ENCODE measurements at regions not wholly inside any gene's neighbourhood (a gene's known extent, or its start where the extent isn't known, plus 50 kb on each side); places are given as distances from the start of the nearest gene placed in this dataset.

DNA sequence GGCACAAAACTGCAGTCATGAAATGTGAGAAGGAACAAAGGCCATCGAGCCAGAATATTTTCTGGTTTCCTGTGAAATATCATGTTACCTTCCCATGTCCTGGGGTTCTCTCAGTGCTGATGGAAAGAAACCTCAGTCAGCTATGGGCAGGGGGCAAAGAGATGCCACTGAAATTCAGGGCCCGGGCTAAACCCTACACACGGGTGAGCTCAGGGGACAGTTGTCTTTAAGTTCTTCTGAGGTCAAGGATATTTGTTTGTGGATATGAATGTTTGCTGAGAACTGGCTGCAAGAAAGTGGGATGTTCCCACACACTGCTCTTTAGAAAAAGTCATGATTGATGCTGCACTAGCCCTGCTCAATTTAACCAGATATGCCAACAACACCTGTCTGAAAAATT lies 187.2 kb downstream of the MEX3B start:
- POLR2A ChIA-PET = no interaction called here

GRCh38 chr15:81858136-81858535 lies 187.7 kb downstream of the MEX3B start:
- ChIA-PET POLR2A (no interaction called here), CTCF (no interaction called here)
- no peaks in the 10 kb centered on the region for H3K9me3 ChIP-seq (ENCODE audit: control extremely low read depth in 1 of 5, control insufficient read depth in 4 of 5, insufficient read depth in 2 of 5, low read depth in 1 of 5, low read length in 4 of 5)
- no peaks in the 10 kb centered on the region for H3K36me3 ChIP-seq (ENCODE audit: control insufficient read depth in 4 of 4, insufficient read depth in 4 of 4, low read length in 3 of 4)
- no peaks in the 10 kb centered on the region for H3K27me3 ChIP-seq (replicated peaks in 2 of 5; ENCODE audit: control insufficient read depth in 4 of 5, insufficient read depth in 5 of 5, low read length in 4 of 5)
- 100% methylated on average over 5 of the region's 6 CpGs for WGBS (ENCODE audit: insufficient coverage)
- no peak for DNase-seq
- H3K27ac ChIP-seq (ENCODE audit: insufficient read depth in 1 of 2, low read depth in 1 of 2, low read length in 2 of 2, poor library complexity in 1 of 2, severe bottlenecking in 2 of 2) = no peak overlapping the region
- no peaks in the 10 kb centered on the region for H3K4me1 ChIP-seq (ENCODE audit: control extremely low read depth in 1 of 4, control insufficient read depth in 4 of 4, insufficient read depth in 4 of 4, low read length in 3 of 4)
- H3K4me3 ChIP-seq (ENCODE audit: control insufficient read depth in 1 of 7, extremely low read depth in 1 of 7, insufficient read depth in 4 of 7, low read depth in 2 of 7, low read length in 6 of 7) = no peak overlapping the region

More for the DNA sequence above, 187.2 kb downstream of the MEX3B start:
- no peak for DNase-seq
- 94% methylated on average over 2 of the region's 3 CpGs for WGBS (ENCODE audit: insufficient coverage)
- no peaks in the 10 kb centered on the region for H3K27me3 ChIP-seq (replicated peaks in 2 of 5; ENCODE audit: control insufficient read depth in 4 of 5, insufficient read depth in 5 of 5, low read length in 4 of 5)
- CTCF ChIA-PET = no interaction called here
- H3K36me3 ChIP-seq (ENCODE audit: control insufficient read depth in 4 of 4, insufficient read depth in 4 of 4, low read length in 3 of 4) = no peaks in the 10 kb centered on the region
- no peaks in the 10 kb centered on the region for H3K4me1 ChIP-seq (ENCODE audit: control extremely low read depth in 1 of 4, control insufficient read depth in 4 of 4, insufficient read depth in 4 of 4, low read length in 3 of 4)
- H3K9me3 ChIP-seq (ENCODE audit: control extremely low read depth in 1 of 5, control insufficient read depth in 4 of 5, insufficient read depth in 2 of 5, low read depth in 1 of 5, low read length in 4 of 5) = no peaks in the 10 kb centered on the region
- H3K4me3 ChIP-seq (ENCODE audit: control insufficient read depth in 1 of 7, extremely low read depth in 1 of 7, insufficient read depth in 4 of 7, low read depth in 2 of 7, low read length in 6 of 7) = no peak overlapping the region
- no peak overlapping the region for H3K27ac ChIP-seq (ENCODE audit: insufficient read depth in 1 of 2, low read depth in 1 of 2, low read length in 2 of 2, poor library complexity in 1 of 2, severe bottlenecking in 2 of 2)

DNA sequence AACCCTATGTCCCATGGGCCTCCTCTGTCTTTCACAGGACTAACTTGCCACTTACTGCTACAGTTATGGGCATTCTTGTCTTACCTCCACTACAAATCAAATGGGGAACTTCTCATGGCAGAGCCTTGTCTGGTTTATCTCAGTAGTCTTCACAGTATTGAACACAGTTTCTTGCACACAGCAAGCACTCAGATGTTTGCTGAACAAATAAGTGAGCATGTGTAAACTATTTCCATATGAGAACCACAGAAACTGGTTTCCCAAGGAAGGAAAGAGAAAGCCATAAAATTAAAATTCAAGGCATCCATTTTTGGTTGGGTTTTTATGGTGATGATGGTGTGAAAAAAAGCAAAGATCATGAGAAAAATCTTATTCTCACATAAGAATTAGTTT lies 189.2 kb downstream of the MEX3B start:
- Histone ChIP-seq H3K4me1 (ENCODE audit: control extremely low read depth in 1 of 4, control insufficient read depth in 4 of 4, insufficient read depth in 4 of 4, low read length in 3 of 4) (no peaks in the 10 kb centered on the region), H3K36me3 (ENCODE audit: control insufficient read depth in 4 of 4, insufficient read depth in 4 of 4, low read length in 3 of 4) (no peaks in the 10 kb centered on the region), H3K27ac (ENCODE audit: insufficient read depth in 1 of 2, low read depth in 1 of 2, low read length in 2 of 2, poor library complexity in 1 of 2, severe bottlenecking in 2 of 2) (no peak overlapping the region), H3K9me3 (ENCODE audit: control extremely low read depth in 1 of 5, control insufficient read depth in 4 of 5, insufficient read depth in 2 of 5, low read depth in 1 of 5, low read length in 4 of 5) (no peaks in the 10 kb centered on the region), H3K27me3 (replicated peaks in 2 of 5; ENCODE audit: control insufficient read depth in 4 of 5, insufficient read depth in 5 of 5, low read length in 4 of 5) (no peaks in the 10 kb centered on the region), H3K4me3 (ENCODE audit: control insufficient read depth in 1 of 7, extremely low read depth in 1 of 7, insufficient read depth in 4 of 7, low read depth in 2 of 7, low read length in 6 of 7) (no peak overlapping the region)
- CTCF ChIA-PET = interaction anchor here (1.0 kb wide), 1 partner anchor 446 kb away, joined by 3 read pairs; no protein-coding TSS in a partner anchor
- no peak for DNase-seq
- POLR2A ChIA-PET = no interaction called here

- POLR2A ChIA-PET = no interaction called here
- DNase-seq = no peak
- no peak overlapping the region for H3K27ac ChIP-seq (ENCODE audit: insufficient read depth in 1 of 2, low read depth in 1 of 2, low read length in 2 of 2, poor library complexity in 1 of 2, severe bottlenecking in 2 of 2)
- no peaks in the 10 kb centered on the region for H3K9me3 ChIP-seq (ENCODE audit: control extremely low read depth in 1 of 5, control insufficient read depth in 4 of 5, insufficient read depth in 2 of 5, low read depth in 1 of 5, low read length in 4 of 5)
- H3K36me3 ChIP-seq (ENCODE audit: control insufficient read depth in 4 of 4, insufficient read depth in 4 of 4, low read length in 3 of 4) = no peaks in the 10 kb centered on the region
- H3K27me3 ChIP-seq (replicated peaks in 2 of 5; ENCODE audit: control insufficient read depth in 4 of 5, insufficient read depth in 5 of 5, low read length in 4 of 5) = no peaks in the 10 kb centered on the region
- no peak overlapping the region for H3K4me3 ChIP-seq (ENCODE audit: control insufficient read depth in 1 of 7, extremely low read depth in 1 of 7, insufficient read depth in 4 of 7, low read depth in 2 of 7, low read length in 6 of 7)
- H3K4me1 ChIP-seq (ENCODE audit: control extremely low read depth in 1 of 4, control insufficient read depth in 4 of 4, insufficient read depth in 4 of 4, low read length in 3 of 4) = no peaks in the 10 kb centered on the region
- CTCF ChIA-PET = interaction anchor here (1.0 kb wide), 1 partner anchor 445 kb away, joined by 3 read pairs; no protein-coding TSS in a partner anchor
- WGBS (ENCODE audit: insufficient coverage) = 100% methylated on average over 6 of the region's 10 CpGs
These were observed 189.7 kb downstream of the MEX3B start for GRCh38 chr15:81856001-81856633.

- DNase-seq = no peak
- Histone ChIP-seq H3K36me3 (ENCODE audit: control insufficient read depth in 4 of 4, insufficient read depth in 4 of 4, low read length in 3 of 4) (no peaks in the 10 kb centered on the region), H3K4me3 (ENCODE audit: control insufficient read depth in 1 of 7, extremely low read depth in 1 of 7, insufficient read depth in 4 of 7, low read depth in 2 of 7, low read length in 6 of 7) (no peak overlapping the region), H3K27ac (ENCODE audit: insufficient read depth in 1 of 2, low read depth in 1 of 2, low read length in 2 of 2, poor library complexity in 1 of 2, severe bottlenecking in 2 of 2) (no peak overlapping the region), H3K27me3 (replicated peaks in 2 of 5; ENCODE audit: control insufficient read depth in 4 of 5, insufficient read depth in 5 of 5, low read length in 4 of 5) (no peaks in the 10 kb centered on the region), H3K4me1 (ENCODE audit: control extremely low read depth in 1 of 4, control insufficient read depth in 4 of 4, insufficient read depth in 4 of 4, low read length in 3 of 4) (no peaks in the 10 kb centered on the region), H3K9me3 (ENCODE audit: control extremely low read depth in 1 of 5, control insufficient read depth in 4 of 5, insufficient read depth in 2 of 5, low read depth in 1 of 5, low read length in 4 of 5) (no peaks in the 10 kb centered on the region)
- WGBS (ENCODE audit: insufficient coverage) = 100% methylated on average over 2 of the region's 3 CpGs
- ChIA-PET POLR2A (no interaction called here), CTCF (no interaction called here)
These were observed 192.6 kb downstream of the MEX3B start for GRCh38 chr15:81853150-81853748.

DNA sequence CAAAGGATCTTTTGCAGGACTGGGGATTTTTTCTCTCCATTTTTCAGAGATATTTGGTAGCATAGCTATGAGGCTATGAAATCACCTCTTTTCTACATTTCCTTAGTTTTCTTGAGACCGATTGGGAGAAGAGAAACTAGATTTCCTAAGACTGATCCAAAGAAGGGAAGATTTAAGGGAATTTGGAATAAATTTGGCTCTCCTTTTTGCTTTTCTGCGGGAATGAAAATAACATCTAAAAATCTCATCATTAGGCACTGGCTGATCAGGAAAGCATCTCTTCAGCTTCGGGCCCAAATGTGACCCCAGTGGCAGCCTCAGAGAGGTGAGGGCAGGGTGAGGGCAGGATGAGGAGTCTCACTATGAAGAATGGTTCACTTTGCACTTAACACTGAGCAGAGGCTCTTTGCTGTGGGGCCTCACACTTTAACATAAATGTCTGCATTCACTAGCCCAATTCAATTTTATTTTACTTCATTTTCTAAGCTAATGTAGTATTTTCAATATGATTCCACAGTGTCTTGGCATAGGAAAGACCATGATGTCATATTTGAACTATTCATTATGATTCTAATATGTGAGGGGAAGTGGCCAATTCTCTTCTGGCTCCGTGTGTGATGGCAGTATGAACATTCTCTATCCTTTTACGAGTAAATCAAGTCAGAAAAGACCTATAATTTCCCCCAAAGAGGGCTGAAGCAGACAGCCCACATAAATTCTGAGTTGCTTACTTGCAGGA lies 193.2 kb downstream of the MEX3B start:
- WGBS (ENCODE audit: insufficient coverage) = 90% methylated on average over 2 of the region's 5 CpGs
- H3K27me3 ChIP-seq (replicated peaks in 2 of 5; ENCODE audit: control insufficient read depth in 4 of 5, insufficient read depth in 5 of 5, low read length in 4 of 5) = no peaks in the 10 kb centered on the region
- no peak for DNase-seq
- H3K4me3 ChIP-seq (ENCODE audit: control insufficient read depth in 1 of 7, extremely low read depth in 1 of 7, insufficient read depth in 4 of 7, low read depth in 2 of 7, low read length in 6 of 7) = no peak overlapping the region
- ChIA-PET CTCF (no interaction called here), POLR2A (no interaction called here)
- H3K27ac ChIP-seq (ENCODE audit: insufficient read depth in 1 of 2, low read depth in 1 of 2, low read length in 2 of 2, poor library complexity in 1 of 2, severe bottlenecking in 2 of 2) = no peak overlapping the region
- no peaks in the 10 kb centered on the region for H3K4me1 ChIP-seq (ENCODE audit: control extremely low read depth in 1 of 4, control insufficient read depth in 4 of 4, insufficient read depth in 4 of 4, low read length in 3 of 4)
- H3K9me3 ChIP-seq (ENCODE audit: control extremely low read depth in 1 of 5, control insufficient read depth in 4 of 5, insufficient read depth in 2 of 5, low read depth in 1 of 5, low read length in 4 of 5) = no peaks in the 10 kb centered on the region
- no peaks in the 10 kb centered on the region for H3K36me3 ChIP-seq (ENCODE audit: control insufficient read depth in 4 of 4, insufficient read depth in 4 of 4, low read length in 3 of 4)

- no peaks in the 10 kb centered on the region for H3K4me1 ChIP-seq (ENCODE audit: control extremely low read depth in 1 of 4, control insufficient read depth in 4 of 4, insufficient read depth in 4 of 4, low read length in 3 of 4)
- CTCF ChIA-PET = interaction anchor here (0.7 kb wide), 1 partner anchor 684 kb away, joined by 3 read pairs; no protein-coding TSS in a partner anchor
- no peak overlapping the region for H3K4me3 ChIP-seq (ENCODE audit: control insufficient read depth in 1 of 7, extremely low read depth in 1 of 7, insufficient read depth in 4 of 7, low read depth in 2 of 7, low read length in 6 of 7)
- POLR2A ChIA-PET = no interaction called here
- H3K27ac ChIP-seq (ENCODE audit: insufficient read depth in 1 of 2, low read depth in 1 of 2, low read length in 2 of 2, poor library complexity in 1 of 2, severe bottlenecking in 2 of 2) = no peak overlapping the region
- H3K9me3 ChIP-seq (ENCODE audit: control extremely low read depth in 1 of 5, control insufficient read depth in 4 of 5, insufficient read depth in 2 of 5, low read depth in 1 of 5, low read length in 4 of 5) = no peaks in the 10 kb centered on the region
- no peaks in the 10 kb centered on the region for H3K27me3 ChIP-seq (replicated peaks in 2 of 5; ENCODE audit: control insufficient read depth in 4 of 5, insufficient read depth in 5 of 5, low read length in 4 of 5)
- no peak for DNase-seq
- H3K36me3 ChIP-seq (ENCODE audit: control insufficient read depth in 4 of 4, insufficient read depth in 4 of 4, low read length in 3 of 4) = no peaks in the 10 kb centered on the region
- 90% methylated on average over 4 of the region's 7 CpGs for WGBS (ENCODE audit: insufficient coverage)
These were observed 194.1 kb downstream of the MEX3B start for GRCh38 chr15:81851757-81852156.

Measured in common myeloid progenitor, CD34-positive (primary cell).